ENCODE measurements at regions not wholly inside any gene's neighbourhood (a gene's known extent, or its start where the extent isn't known, plus 50 kb on each side); places are given as distances from the start of the nearest gene placed in this dataset.

DNA sequence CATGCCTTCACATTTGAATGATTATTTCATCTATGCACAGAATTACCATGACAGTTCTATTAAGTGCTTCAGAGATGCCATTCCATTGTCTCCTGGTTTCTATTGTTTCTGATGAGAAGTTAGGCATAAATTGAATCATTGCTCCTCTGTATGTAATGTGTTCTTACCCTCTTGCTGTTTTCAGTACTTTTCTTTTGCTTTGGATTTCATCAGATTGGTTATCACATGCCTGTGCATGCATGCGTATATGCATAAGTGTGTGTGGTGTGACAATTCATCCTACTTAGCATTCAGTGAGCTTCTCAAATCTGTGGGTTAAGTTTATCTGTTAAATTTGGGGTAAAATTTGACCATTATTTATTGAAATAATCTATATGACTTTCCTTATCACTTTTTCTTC, 263.3 kb upstream of the RND3 start:
- Histone ChIP-seq H3K27me3 (no peaks in the 10 kb centered on the region), H3K4me1 (no peaks in the 10 kb centered on the region), H3K4me3 (no peak overlapping the region), H3K27ac (no peak overlapping the region), H3K9me3 (no peaks in the 10 kb centered on the region), H3K36me3 (no peaks in the 10 kb centered on the region)
- intact Hi-C loops (cut with DNase I; ENCODE audit: low total_unique reads): no loop called here
- TF ChIP-seq, protein P1, sequence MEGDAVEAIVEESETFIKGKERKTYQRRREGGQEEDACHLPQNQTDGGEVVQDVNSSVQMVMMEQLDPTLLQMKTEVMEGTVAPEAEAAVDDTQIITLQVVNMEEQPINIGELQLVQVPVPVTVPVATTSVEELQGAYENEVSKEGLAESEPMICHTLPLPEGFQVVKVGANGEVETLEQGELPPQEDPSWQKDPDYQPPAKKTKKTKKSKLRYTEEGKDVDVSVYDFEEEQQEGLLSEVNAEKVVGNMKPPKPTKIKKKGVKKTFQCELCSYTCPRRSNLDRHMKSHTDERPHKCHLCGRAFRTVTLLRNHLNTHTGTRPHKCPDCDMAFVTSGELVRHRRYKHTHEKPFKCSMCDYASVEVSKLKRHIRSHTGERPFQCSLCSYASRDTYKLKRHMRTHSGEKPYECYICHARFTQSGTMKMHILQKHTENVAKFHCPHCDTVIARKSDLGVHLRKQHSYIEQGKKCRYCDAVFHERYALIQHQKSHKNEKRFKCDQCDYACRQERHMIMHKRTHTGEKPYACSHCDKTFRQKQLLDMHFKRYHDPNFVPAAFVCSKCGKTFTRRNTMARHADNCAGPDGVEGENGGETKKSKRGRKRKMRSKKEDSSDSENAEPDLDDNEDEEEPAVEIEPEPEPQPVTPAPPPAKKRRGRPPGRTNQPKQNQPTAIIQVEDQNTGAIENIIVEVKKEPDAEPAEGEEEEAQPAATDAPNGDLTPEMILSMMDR (IDR thresholded peaks at IDR 0.05): no peak
- TF ChIP-seq POLR2A (IDR thresholded peaks at IDR 0.05): no peak
- DNase-seq: no peak

DNA sequence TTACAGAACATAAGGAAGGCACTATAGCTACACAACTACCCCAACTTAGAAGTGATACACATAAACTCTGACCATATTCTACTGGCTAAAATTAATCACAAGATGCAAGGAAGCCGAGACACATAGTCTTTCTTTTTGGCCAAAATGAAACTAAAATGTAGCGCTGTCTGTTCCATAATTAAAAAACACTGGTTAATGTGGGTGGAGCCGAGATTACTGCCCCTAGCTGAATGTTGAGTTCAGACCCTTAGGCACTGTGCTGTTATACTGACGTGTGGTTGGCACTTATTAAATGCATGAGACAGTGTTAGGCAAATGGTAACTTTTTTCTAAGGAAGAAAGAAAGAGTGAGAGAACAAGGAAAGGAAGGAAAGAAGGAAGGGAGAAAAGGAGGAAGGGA, 254.6 kb upstream of the RND3 start:
- no peaks in the 10 kb centered on the region for H3K4me1 ChIP-seq
- no peaks in the 10 kb centered on the region for H3K36me3 ChIP-seq
- H3K27ac ChIP-seq: no peak overlapping the region
- DNase-seq: no peak
- no peak for TF ChIP-seq POLR2A (IDR thresholded peaks at IDR 0.05)
- TF ChIP-seq, protein P1 (IDR thresholded peaks at IDR 0.05): no peak
- H3K27me3 ChIP-seq: no peaks in the 10 kb centered on the region
- no peaks in the 10 kb centered on the region for H3K9me3 ChIP-seq
- intact Hi-C loops (cut with DNase I; ENCODE audit: low total_unique reads): no loop called here
- no peak overlapping the region for H3K4me3 ChIP-seq

DNA sequence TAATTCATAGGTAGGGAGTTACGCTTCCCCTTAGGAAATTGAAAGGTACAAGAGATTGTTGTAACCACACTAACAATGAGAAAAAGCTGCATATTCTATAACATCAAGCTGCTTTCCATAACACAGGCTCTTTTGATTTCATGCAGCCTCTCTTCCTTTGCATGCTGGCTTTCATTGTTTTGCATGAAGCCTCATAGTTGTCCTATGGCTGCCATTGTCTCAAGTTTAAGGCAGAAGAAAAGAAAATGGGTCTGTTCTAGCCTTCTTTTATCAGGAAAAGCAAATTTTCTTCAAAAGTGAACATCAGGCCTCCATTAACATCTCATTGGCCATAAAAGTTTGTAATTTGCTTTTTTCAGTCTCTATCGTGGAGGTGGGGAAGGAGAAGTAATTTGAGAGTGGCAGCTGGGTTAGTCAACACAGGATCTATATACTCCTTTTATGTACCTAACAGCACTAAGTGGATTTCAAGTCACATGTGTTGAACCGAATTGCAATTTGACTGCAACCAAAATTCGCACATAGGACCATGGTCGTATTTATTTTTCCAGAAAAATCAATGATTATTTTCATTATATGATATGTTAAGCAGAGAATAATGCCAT, 248.5 kb upstream of the RND3 start:
- intact Hi-C loops (cut with DNase I; ENCODE audit: low total_unique reads): no loop called here
- DNase-seq: no peak
- Histone ChIP-seq H3K36me3 (no peaks in the 10 kb centered on the region), H3K4me3 (no peak overlapping the region), H3K9me3 (no peaks in the 10 kb centered on the region), H3K27ac (no peak overlapping the region), H3K27me3 (no peaks in the 10 kb centered on the region), H3K4me1 (no peaks in the 10 kb centered on the region)
- no peak for TF ChIP-seq POLR2A (IDR thresholded peaks at IDR 0.05)
- TF ChIP-seq, protein P1 (IDR thresholded peaks at IDR 0.05): no peak

DNA sequence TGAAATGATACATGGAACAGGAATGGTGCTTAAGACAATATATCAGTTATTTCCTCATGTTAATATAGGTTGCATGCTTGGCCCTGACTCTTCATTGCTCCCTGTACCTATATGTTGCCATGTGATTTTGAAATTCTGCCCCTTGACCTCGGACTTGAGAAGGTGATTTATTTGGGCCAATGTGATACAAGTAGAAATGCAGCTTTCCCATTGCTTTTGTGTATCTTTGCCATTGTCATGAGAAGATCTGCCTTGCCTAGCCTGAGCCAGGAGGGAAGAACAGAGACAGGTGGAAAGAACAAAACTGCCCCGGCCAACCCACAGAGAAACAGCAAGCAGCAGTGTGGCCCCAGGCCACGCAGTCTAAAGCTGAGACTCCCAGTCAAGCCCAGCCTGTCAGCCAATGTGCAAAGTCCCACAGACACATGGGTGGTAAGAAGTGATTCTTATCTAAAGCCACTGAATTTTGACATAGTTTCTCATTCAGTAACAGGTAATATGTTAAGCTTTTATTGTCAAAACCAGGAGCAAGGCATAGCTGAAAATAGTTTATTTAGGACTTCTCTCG, 245.7 kb upstream of the RND3 start:
- H3K4me3 ChIP-seq: no peak overlapping the region
- no peaks in the 10 kb centered on the region for H3K36me3 ChIP-seq
- no peak for DNase-seq
- TF ChIP-seq, protein P1 (IDR thresholded peaks at IDR 0.05): no peak
- TF ChIP-seq POLR2A (IDR thresholded peaks at IDR 0.05): no peak
- H3K27me3 ChIP-seq: no peaks in the 10 kb centered on the region
- no peaks in the 10 kb centered on the region for H3K4me1 ChIP-seq
- intact Hi-C loops (cut with DNase I; ENCODE audit: low total_unique reads): no loop called here
- no peaks in the 10 kb centered on the region for H3K9me3 ChIP-seq
- no peak overlapping the region for H3K27ac ChIP-seq

DNA sequence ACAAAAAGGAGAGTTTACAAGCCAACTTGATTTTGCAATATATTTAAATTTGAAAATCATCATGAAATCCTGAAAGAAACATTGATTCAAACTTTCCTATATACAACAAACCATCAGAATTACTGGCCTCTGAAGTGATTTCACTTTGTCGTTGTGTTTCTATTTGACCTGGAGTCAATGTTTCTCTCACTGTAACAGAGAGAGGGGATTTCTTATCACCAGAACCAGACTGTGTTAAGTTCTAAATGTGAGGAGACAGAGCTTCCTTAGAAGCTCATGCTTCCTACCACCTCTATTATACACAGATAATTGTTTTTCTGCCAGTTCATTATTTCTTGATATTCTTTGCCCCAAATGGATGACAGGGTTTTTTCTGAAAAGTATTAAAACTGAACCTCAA, 245.0 kb upstream of the RND3 start:
- no peaks in the 10 kb centered on the region for H3K36me3 ChIP-seq
- no peak for TF ChIP-seq POLR2A (IDR thresholded peaks at IDR 0.05)
- TF ChIP-seq, protein P1 (IDR thresholded peaks at IDR 0.05): no peak
- no peak overlapping the region for H3K27ac ChIP-seq
- H3K4me1 ChIP-seq: no peaks in the 10 kb centered on the region
- no peaks in the 10 kb centered on the region for H3K9me3 ChIP-seq
- no peaks in the 10 kb centered on the region for H3K27me3 ChIP-seq
- intact Hi-C loops (cut with DNase I; ENCODE audit: low total_unique reads): no loop called here
- no peak for DNase-seq
- H3K4me3 ChIP-seq: no peak overlapping the region
